OCI-LY7 (cell line): ENCODE measurements at regions not wholly inside any gene's neighbourhood (a gene's known extent, or its start where the extent isn't known, plus 50 kb on each side); places are given as distances from the start of the nearest gene placed in this dataset.
"Not testable (repeated sequence)": the region's sequence is repeated elsewhere in the genome, so short reads cannot be mapped to it uniquely, and the experiment has no call there.

Experiments used
- EZH2phosphoT487 ChIP-seq: fragments of 200-600 bp; sonication (generic); IDR thresholded peaks from 2 replicates; pipeline ENCODE4 v1.6.1; 2018; ENCODE audit warnings: low read depth, borderline replicate concordance, mild to moderate bottlenecking, mixed run types, antibody characterized with exemption, low read length, moderate library complexity, mixed read lengths
- TF ChIP-seq, protein P1 (sequence below): fragments of 200-600 bp; sonication (generic); conservative IDR thresholded peaks from 2 replicates; pipeline ENCODE4 v1.5.1; 2014; ENCODE audit warnings: mild to moderate bottlenecking, antibody characterized with exemption, low read length, moderate library complexity, mixed read lengths

- not testable (repeated sequence) for TF ChIP-seq EZH2phosphoT487
- TF ChIP-seq, protein P1, sequence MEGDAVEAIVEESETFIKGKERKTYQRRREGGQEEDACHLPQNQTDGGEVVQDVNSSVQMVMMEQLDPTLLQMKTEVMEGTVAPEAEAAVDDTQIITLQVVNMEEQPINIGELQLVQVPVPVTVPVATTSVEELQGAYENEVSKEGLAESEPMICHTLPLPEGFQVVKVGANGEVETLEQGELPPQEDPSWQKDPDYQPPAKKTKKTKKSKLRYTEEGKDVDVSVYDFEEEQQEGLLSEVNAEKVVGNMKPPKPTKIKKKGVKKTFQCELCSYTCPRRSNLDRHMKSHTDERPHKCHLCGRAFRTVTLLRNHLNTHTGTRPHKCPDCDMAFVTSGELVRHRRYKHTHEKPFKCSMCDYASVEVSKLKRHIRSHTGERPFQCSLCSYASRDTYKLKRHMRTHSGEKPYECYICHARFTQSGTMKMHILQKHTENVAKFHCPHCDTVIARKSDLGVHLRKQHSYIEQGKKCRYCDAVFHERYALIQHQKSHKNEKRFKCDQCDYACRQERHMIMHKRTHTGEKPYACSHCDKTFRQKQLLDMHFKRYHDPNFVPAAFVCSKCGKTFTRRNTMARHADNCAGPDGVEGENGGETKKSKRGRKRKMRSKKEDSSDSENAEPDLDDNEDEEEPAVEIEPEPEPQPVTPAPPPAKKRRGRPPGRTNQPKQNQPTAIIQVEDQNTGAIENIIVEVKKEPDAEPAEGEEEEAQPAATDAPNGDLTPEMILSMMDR: not testable (repeated sequence)
These were observed 113.1 kb downstream of the PSAT1 start for GRCh38 chr9:78409928-78410510.
